Memory B cell (primary cell): ENCODE measurements at regions not wholly inside any gene's neighbourhood (a gene's known extent, or its start where the extent isn't known, plus 50 kb on each side); places are given as distances from the start of the nearest gene placed in this dataset.

ENCODE experiments used
- ATAC-seq: fragments of 150-1000 bp; cut with Tn5 transposase; 2 replicates; pipeline ENCODE4 v1.10.0; 2021; ENCODE audit warnings: low read depth, mild to moderate bottlenecking, moderate library complexity
- DNase-seq, 2 donors: peaks; one replicate each; pipeline ENCODE4 v3.0.0; 2022; ENCODE audit warnings: low spot score in 2 of 2
- H3K27ac Mint-ChIP-seq: one replicate; pipeline ENCODE4 v1.8.0; 2022; ENCODE audit warnings: mild to moderate bottlenecking, moderate library complexity, mixed read lengths
- H3K27me3 Mint-ChIP-seq: one replicate; pipeline ENCODE4 v1.8.0; 2022; ENCODE audit warnings: mixed read lengths
- H3K36me3 Mint-ChIP-seq: one replicate; pipeline ENCODE4 v1.8.0; 2022; ENCODE audit warnings: mild to moderate bottlenecking, mixed read lengths
- H3K4me1 Mint-ChIP-seq: one replicate; pipeline ENCODE4 v1.8.0; 2022; ENCODE audit warnings: mixed read lengths
- H3K4me3 Mint-ChIP-seq: one replicate; pipeline ENCODE4 v1.8.0; 2022; ENCODE audit warnings: mild to moderate bottlenecking, moderate library complexity, mixed read lengths
- H3K9me3 Mint-ChIP-seq: one replicate; pipeline ENCODE4 v1.8.0; 2022; ENCODE audit warnings: mixed read lengths

GRCh38 chr10:113336549-113337130 is 216.2 kb upstream of the HABP2 start:
- Mint-ChIP-seq H3K4me3 (no peak overlapping the region), H3K9me3 (peaks cover 4% of the 10 kb centered on the region), H3K27me3 (peaks cover 5% of the 10 kb centered on the region), H3K27ac (no peak overlapping the region), H3K4me1 (no peaks in the 10 kb centered on the region), H3K36me3 (no peaks in the 10 kb centered on the region)
- DNase-seq: no peak
- no peak for ATAC-seq

GRCh38 chr10:113337142-113337541 is 215.7 kb upstream of the HABP2 start:
- H3K27me3 Mint-ChIP-seq: peaks cover 7% of the 10 kb centered on the region

GRCh38 chr10:113339121-113339520 is 213.7 kb upstream of the HABP2 start:
- H3K9me3 Mint-ChIP-seq: peaks cover 3% of the 10 kb centered on the region
- no peaks in the 10 kb centered on the region for H3K36me3 Mint-ChIP-seq

More at GRCh38 chr10:113337142-113337541, 215.7 kb upstream of the HABP2 start:
- DNase-seq (no peak), ATAC-seq (no peak)
- peaks cover 4% of the 10 kb centered on the region for H3K9me3 Mint-ChIP-seq
- H3K4me1 Mint-ChIP-seq: no peaks in the 10 kb centered on the region
- H3K4me3 Mint-ChIP-seq: no peak overlapping the region
- no peaks in the 10 kb centered on the region for H3K36me3 Mint-ChIP-seq
- H3K27ac Mint-ChIP-seq: no peak overlapping the region

GRCh38 chr10:113340282-113340681 is 212.6 kb upstream of the HABP2 start:
- ATAC-seq (no peak), DNase-seq (no peak)
- Mint-ChIP-seq H3K9me3 (no peaks in the 10 kb centered on the region), H3K27ac (no peak overlapping the region), H3K4me1 (no peaks in the 10 kb centered on the region), H3K4me3 (no peak overlapping the region), H3K27me3 (peaks cover 4% of the 10 kb centered on the region), H3K36me3 (no peaks in the 10 kb centered on the region)

More at GRCh38 chr10:113339121-113339520, 213.7 kb upstream of the HABP2 start:
- DNase-seq (no peak), ATAC-seq (no peak)
- H3K27me3 Mint-ChIP-seq: peaks cover 7% of the 10 kb centered on the region
- H3K27ac Mint-ChIP-seq: no peak overlapping the region
- H3K4me1 Mint-ChIP-seq: no peaks in the 10 kb centered on the region
- no peak overlapping the region for H3K4me3 Mint-ChIP-seq

- Mint-ChIP-seq H3K27ac (no peak overlapping the region), H3K36me3 (no peaks in the 10 kb centered on the region), H3K9me3 (no peaks in the 10 kb centered on the region), H3K4me1 (no peaks in the 10 kb centered on the region), H3K4me3 (no peak overlapping the region), H3K27me3 (peaks cover 4% of the 10 kb centered on the region)
- DNase-seq (no peak), ATAC-seq (no peak)
These were observed 211.7 kb upstream of the HABP2 start for GRCh38 chr10:113341138-113341537.

GRCh38 chr10:113345826-113346624 is 206.8 kb upstream of the HABP2 start:
- Mint-ChIP-seq H3K9me3 (peaks cover 4% of the 10 kb centered on the region), H3K27ac (no peak overlapping the region), H3K4me3 (no peak overlapping the region), H3K4me1 (no peaks in the 10 kb centered on the region), H3K36me3 (no peaks in the 10 kb centered on the region), H3K27me3 (peaks cover 8% of the 10 kb centered on the region)
- no peak for ATAC-seq
- no peak for DNase-seq

GRCh38 chr10:113347508-113347907 is 205.3 kb upstream of the HABP2 start:
- Mint-ChIP-seq H3K4me1 (no peaks in the 10 kb centered on the region), H3K27ac (no peak overlapping the region), H3K4me3 (no peak overlapping the region), H3K27me3 (peaks cover 5% of the 10 kb centered on the region), H3K36me3 (no peaks in the 10 kb centered on the region), H3K9me3 (peaks cover 4% of the 10 kb centered on the region)
- no peak for DNase-seq
- ATAC-seq: no peak

GRCh38 chr10:113348694-113349093 is 204.2 kb upstream of the HABP2 start:
- no peak for DNase-seq
- peaks cover 5% of the 10 kb centered on the region for H3K27me3 Mint-ChIP-seq
- H3K4me1 Mint-ChIP-seq: no peaks in the 10 kb centered on the region
- no peaks in the 10 kb centered on the region for H3K36me3 Mint-ChIP-seq
- ATAC-seq: no peak
- H3K9me3 Mint-ChIP-seq: peaks cover 4% of the 10 kb centered on the region
- H3K27ac Mint-ChIP-seq: no peak overlapping the region
- H3K4me3 Mint-ChIP-seq: no peak overlapping the region

- Mint-ChIP-seq H3K27ac (no peak overlapping the region), H3K4me1 (no peaks in the 10 kb centered on the region), H3K27me3 (peaks cover 6% of the 10 kb centered on the region), H3K4me3 (no peak overlapping the region), H3K9me3 (peaks cover 4% of the 10 kb centered on the region), H3K36me3 (no peaks in the 10 kb centered on the region)
- ATAC-seq (no peak), DNase-seq (no peak)
These were observed 202.4 kb upstream of the HABP2 start for GRCh38 chr10:113350311-113351040.

- H3K27ac Mint-ChIP-seq: no peak overlapping the region
- no peak overlapping the region for H3K4me3 Mint-ChIP-seq
- H3K27me3 Mint-ChIP-seq: peaks cover 3% of the 10 kb centered on the region
- H3K36me3 Mint-ChIP-seq: no peaks in the 10 kb centered on the region
- no peaks in the 10 kb centered on the region for H3K4me1 Mint-ChIP-seq
- ATAC-seq (no peak), DNase-seq (no peak)
- no peaks in the 10 kb centered on the region for H3K9me3 Mint-ChIP-seq
These were observed 198.1 kb upstream of the HABP2 start for GRCh38 chr10:113354711-113355110.

- H3K9me3 Mint-ChIP-seq: no peaks in the 10 kb centered on the region
- no peak for DNase-seq
- H3K4me1 Mint-ChIP-seq: no peaks in the 10 kb centered on the region
- ATAC-seq: no peak
- H3K4me3 Mint-ChIP-seq: no peak overlapping the region
- H3K27me3 Mint-ChIP-seq: peaks cover 3% of the 10 kb centered on the region
- H3K27ac Mint-ChIP-seq: no peak overlapping the region
- H3K36me3 Mint-ChIP-seq: no peaks in the 10 kb centered on the region
These were observed 195.8 kb upstream of the HABP2 start for GRCh38 chr10:113356794-113357680.

- no peak for DNase-seq
- Mint-ChIP-seq H3K9me3 (no peaks in the 10 kb centered on the region), H3K4me1 (no peaks in the 10 kb centered on the region), H3K27me3 (peaks cover 3% of the 10 kb centered on the region), H3K36me3 (no peaks in the 10 kb centered on the region), H3K27ac (no peak overlapping the region), H3K4me3 (no peak overlapping the region)
- ATAC-seq: no peak
These were observed 195.1 kb upstream of the HABP2 start for GRCh38 chr10:113357681-113358300.

- H3K9me3 Mint-ChIP-seq: no peaks in the 10 kb centered on the region
- H3K4me1 Mint-ChIP-seq: no peaks in the 10 kb centered on the region
- peaks cover 2% of the 10 kb centered on the region for H3K27me3 Mint-ChIP-seq
- H3K36me3 Mint-ChIP-seq: no peaks in the 10 kb centered on the region
- no peak overlapping the region for H3K27ac Mint-ChIP-seq
- ATAC-seq (no peak), DNase-seq (no peak)
- no peak overlapping the region for H3K4me3 Mint-ChIP-seq
These were observed 193.2 kb upstream of the HABP2 start for GRCh38 chr10:113359655-113360054.
